Right lobe of liver (tissue), 4 donors: ENCODE measurements at regions not wholly inside any gene's neighbourhood (a gene's known extent, or its start where the extent isn't known, plus 50 kb on each side); places are given as distances from the start of the nearest gene placed in this dataset.

ENCODE experiments used
- CTCF ChIP-seq, 4 donors: fragments of 200-600 bp in 3 of 4; fragments of 450-650 bp in 1 of 4; IDR thresholded peaks; one replicate each; pipeline versions ENCODE4 v1.5.1 to v1.8.0; 2016 to 2022; ENCODE audit warnings: antibody characterized with exemption in 4 of 4, mild to moderate bottlenecking in 2 of 4
- POLR2A ChIP-seq: fragments of 450-650 bp; IDR thresholded peaks from one replicate; pipeline ENCODE4 v1.6.1; 2017; ENCODE audit warnings: antibody characterized with exemption, mild to moderate bottlenecking
- donor health status: DM: no; HTN: no; CAD: no.
- donor health status: DM: no; HTN: no; CAD: no.
- donor health status: DM: no; HTN: yes; CAD: no.

DNA sequence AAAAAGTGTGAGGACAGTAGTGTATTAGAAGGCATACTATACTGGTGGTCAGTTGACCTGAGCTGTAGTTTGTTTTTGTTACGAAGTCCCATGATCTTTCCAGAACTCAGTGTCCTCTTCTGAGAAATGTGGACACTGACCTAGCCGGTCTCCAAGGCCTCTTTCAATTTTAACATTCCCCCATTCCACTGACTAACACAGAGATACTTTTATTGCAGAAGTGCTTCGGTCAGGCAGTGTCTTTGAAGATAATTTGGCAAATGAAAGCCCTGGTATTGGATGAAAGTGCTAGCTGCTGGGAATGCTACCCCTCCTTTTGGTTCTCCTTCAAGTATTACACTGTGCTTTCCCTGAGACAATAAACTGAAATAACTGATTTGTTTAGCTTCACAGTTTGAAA lies 89.4 kb downstream of the LMO4 start:
- no peak for TF ChIP-seq POLR2A
- TF ChIP-seq CTCF (IDR thresholded peaks at IDR 0.05) = no peak
